ENCODE measurements at regions not wholly inside any gene's neighbourhood (a gene's known extent, or its start where the extent isn't known, plus 50 kb on each side); places are given as distances from the start of the nearest gene placed in this dataset.
"Not testable (repeated sequence)": the region's sequence is repeated elsewhere in the genome, so short reads cannot be mapped to it uniquely, and the experiment has no call there.

- no peaks in the 10 kb centered on the region for H3K9me3 ChIP-seq
- no peak for TF ChIP-seq POLR2A (IDR thresholded peaks at IDR 0.05)
- no peak for TF ChIP-seq POLR2AphosphoS5 (IDR thresholded peaks at IDR 0.05; ENCODE audit: insufficient read depth in 1 of 2, low read depth in 1 of 2)
- TF ChIP-seq, protein P1, sequence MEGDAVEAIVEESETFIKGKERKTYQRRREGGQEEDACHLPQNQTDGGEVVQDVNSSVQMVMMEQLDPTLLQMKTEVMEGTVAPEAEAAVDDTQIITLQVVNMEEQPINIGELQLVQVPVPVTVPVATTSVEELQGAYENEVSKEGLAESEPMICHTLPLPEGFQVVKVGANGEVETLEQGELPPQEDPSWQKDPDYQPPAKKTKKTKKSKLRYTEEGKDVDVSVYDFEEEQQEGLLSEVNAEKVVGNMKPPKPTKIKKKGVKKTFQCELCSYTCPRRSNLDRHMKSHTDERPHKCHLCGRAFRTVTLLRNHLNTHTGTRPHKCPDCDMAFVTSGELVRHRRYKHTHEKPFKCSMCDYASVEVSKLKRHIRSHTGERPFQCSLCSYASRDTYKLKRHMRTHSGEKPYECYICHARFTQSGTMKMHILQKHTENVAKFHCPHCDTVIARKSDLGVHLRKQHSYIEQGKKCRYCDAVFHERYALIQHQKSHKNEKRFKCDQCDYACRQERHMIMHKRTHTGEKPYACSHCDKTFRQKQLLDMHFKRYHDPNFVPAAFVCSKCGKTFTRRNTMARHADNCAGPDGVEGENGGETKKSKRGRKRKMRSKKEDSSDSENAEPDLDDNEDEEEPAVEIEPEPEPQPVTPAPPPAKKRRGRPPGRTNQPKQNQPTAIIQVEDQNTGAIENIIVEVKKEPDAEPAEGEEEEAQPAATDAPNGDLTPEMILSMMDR (IDR thresholded peaks at IDR 0.05), result no peak
- intact Hi-C loops (cut with DNase I), result no loop called here
- no peaks in the 10 kb centered on the region for H3K27me3 ChIP-seq
- no peaks in the 10 kb centered on the region for H3K36me3 ChIP-seq
- no peaks in the 10 kb centered on the region for H3K4me1 ChIP-seq
- no peak overlapping the region for H3K4me3 ChIP-seq
- H3K27ac ChIP-seq, result no peak overlapping the region
- DNase-seq (ENCODE audit: extremely low spot score in 2 of 2), result no peak
These were observed 400.2 kb downstream of the CNTN3 start for GRCh38 chr3:74214286-74214685.

DNA sequence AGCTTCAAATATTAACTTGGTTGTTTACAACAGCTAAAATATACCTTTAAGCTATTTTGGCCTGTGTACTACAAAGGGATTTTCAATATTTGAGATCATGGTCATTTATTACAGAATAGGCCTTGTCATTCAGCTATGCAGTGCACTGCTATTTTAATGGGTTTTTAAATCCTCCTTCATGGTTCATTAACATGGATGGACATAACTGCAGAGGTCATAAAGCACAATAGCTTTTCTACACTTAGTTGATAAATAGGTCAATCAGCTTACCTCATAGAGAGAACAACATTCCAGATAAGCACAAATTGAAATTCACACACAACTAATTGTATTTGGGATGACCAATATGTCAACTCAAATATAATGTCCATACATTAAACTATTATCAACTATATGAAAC, 403.7 kb downstream of the CNTN3 start:
- H3K4me1 ChIP-seq, result no peaks in the 10 kb centered on the region
- H3K36me3 ChIP-seq, result no peaks in the 10 kb centered on the region
- intact Hi-C loops (cut with DNase I), result no loop called here

GRCh38 chr3:74200952-74201351, 413.5 kb downstream of the CNTN3 start:
- intact Hi-C loops (cut with DNase I), result no loop called here
- H3K4me3 ChIP-seq, result no peak overlapping the region
- TF ChIP-seq POLR2AphosphoS5 (IDR thresholded peaks at IDR 0.05; ENCODE audit: insufficient read depth in 1 of 2, low read depth in 1 of 2) (no peak), POLR2A (IDR thresholded peaks at IDR 0.05) (no peak)
- TF ChIP-seq, protein P1 (IDR thresholded peaks at IDR 0.05), result no peak
- DNase-seq (ENCODE audit: extremely low spot score in 2 of 2), result no peak
- no peaks in the 10 kb centered on the region for H3K9me3 ChIP-seq
- no peaks in the 10 kb centered on the region for H3K27me3 ChIP-seq
- H3K27ac ChIP-seq, result no peak overlapping the region
- H3K4me1 ChIP-seq, result no peaks in the 10 kb centered on the region
- H3K36me3 ChIP-seq, result no peaks in the 10 kb centered on the region

More for the DNA sequence above, 403.7 kb downstream of the CNTN3 start:
- Histone ChIP-seq H3K27me3 (no peaks in the 10 kb centered on the region), H3K27ac (no peak overlapping the region), H3K9me3 (no peaks in the 10 kb centered on the region), H3K4me3 (no peak overlapping the region)
- no peak for TF ChIP-seq POLR2A (IDR thresholded peaks at IDR 0.05)
- DNase-seq (ENCODE audit: extremely low spot score in 2 of 2), result no peak

DNA sequence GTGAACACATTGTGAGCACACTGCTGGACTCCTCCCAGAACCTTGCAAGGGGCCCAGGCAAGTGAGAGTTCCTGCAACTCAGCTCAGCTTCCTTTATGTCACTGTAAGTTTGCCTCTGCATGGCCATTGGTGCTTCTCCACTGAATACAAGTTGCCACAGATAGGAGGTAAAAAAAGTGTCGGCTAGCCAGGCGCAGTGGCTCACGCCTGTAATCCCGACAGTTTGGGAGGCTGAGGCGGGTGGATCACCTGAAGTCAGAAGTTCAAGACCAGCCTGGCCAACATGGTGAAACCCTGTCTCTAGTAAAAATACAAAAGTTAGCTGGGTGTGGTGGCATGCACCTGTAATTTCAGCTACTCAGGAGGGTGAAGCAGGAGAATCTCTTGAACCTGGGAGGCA, 435.8 kb downstream of the CNTN3 start:
- not testable (repeated sequence) for DNase-seq (ENCODE audit: extremely low spot score in 2 of 2); H3K36me3 ChIP-seq; H3K27ac ChIP-seq

DNA sequence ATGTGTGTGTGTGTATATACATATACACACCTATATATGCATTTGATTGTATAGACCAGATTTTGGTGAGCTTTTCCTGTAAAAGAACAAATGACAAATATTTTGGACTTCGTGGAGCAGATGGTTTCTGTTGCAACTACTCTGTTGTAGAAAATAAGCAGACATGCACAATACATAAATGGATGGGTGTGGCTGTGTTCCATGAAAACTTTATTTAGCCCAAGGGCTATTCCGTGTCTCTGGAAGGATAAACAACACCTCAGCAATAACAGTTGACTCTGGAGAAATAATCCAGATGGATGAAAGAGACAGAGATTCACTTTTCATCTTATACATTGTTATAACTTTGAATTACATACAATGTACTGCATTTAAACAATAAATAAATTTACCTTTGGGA, 441.4 kb downstream of the CNTN3 start:
- Histone ChIP-seq H3K4me3 (no peak overlapping the region), H3K27me3 (no peaks in the 10 kb centered on the region), H3K4me1 (no peaks in the 10 kb centered on the region), H3K27ac (no peak overlapping the region), H3K36me3 (no peaks in the 10 kb centered on the region), H3K9me3 (no peaks in the 10 kb centered on the region)
- no peak for TF ChIP-seq POLR2A (IDR thresholded peaks at IDR 0.05)
- TF ChIP-seq, protein P1 (IDR thresholded peaks at IDR 0.05), result no peak
- TF ChIP-seq POLR2AphosphoS5 (IDR thresholded peaks at IDR 0.05; ENCODE audit: insufficient read depth in 1 of 2, low read depth in 1 of 2), result no peak
- DNase-seq (ENCODE audit: extremely low spot score in 2 of 2), result no peak
- intact Hi-C loops (cut with DNase I), result no loop called here

More for the DNA sequence above, 435.8 kb downstream of the CNTN3 start:
- H3K4me1 ChIP-seq; H3K9me3 ChIP-seq; H3K27me3 ChIP-seq; intact Hi-C loops (cut with DNase I); H3K4me3 ChIP-seq: not testable (repeated sequence)

GRCh38 chr3:74167926-74168325, 446.5 kb downstream of the CNTN3 start:
- TF ChIP-seq POLR2A (IDR thresholded peaks at IDR 0.05), result no peak
- no peak for TF ChIP-seq POLR2AphosphoS5 (IDR thresholded peaks at IDR 0.05; ENCODE audit: insufficient read depth in 1 of 2, low read depth in 1 of 2)
- TF ChIP-seq, protein P1 (IDR thresholded peaks at IDR 0.05), result no peak
- intact Hi-C loops (cut with DNase I), result no loop called here
- no peaks in the 10 kb centered on the region for H3K36me3 ChIP-seq
- H3K27ac ChIP-seq, result no peak overlapping the region
- H3K27me3 ChIP-seq, result no peaks in the 10 kb centered on the region
- no peaks in the 10 kb centered on the region for H3K4me1 ChIP-seq
- no peak overlapping the region for H3K4me3 ChIP-seq
- H3K9me3 ChIP-seq, result no peaks in the 10 kb centered on the region
- DNase-seq (ENCODE audit: extremely low spot score in 2 of 2), result no peak

Data from vagina (tissue), 2 donors.